Motor neuron (in vitro differentiated cells): ENCODE measurements at regions not wholly inside any gene's neighbourhood (a gene's known extent, or its start where the extent isn't known, plus 50 kb on each side); places are given as distances from the start of the nearest gene placed in this dataset.
"Not testable (repeated sequence)": the region's sequence is repeated elsewhere in the genome, so short reads cannot be mapped to it uniquely, and the experiment has no call there.

ENCODE experiments used
- ATAC-seq, 8 experiments: fragments of 200-7000 bp; cut with Tn5 transposase; replicated peaks in 6 of 8; 2 replicates each; pipeline ENCODE4 v1.8.0; 2021; ENCODE audit warnings: mild to moderate bottlenecking in 8 of 8, moderate library complexity in 8 of 8
- H3K27ac ChIP-seq, 2 donors: fragments of 250-450 bp; sonication (Bioruptor Pico); 2 replicates each; pipeline ENCODE4 v1.9.0; 2021; ENCODE audit warnings: antibody characterized with exemption in 2 of 2, mild to moderate bottlenecking in 2 of 2, moderate library complexity in 1 of 2
- H3K4me1 ChIP-seq, 2 donors: fragments of 250-450 bp; sonication (Bioruptor Pico); replicated peaks in 1 of 2; 2 replicates each; pipeline ENCODE4 v1.6.1; 2021; ENCODE audit warnings: antibody characterized with exemption in 2 of 2, mild to moderate bottlenecking in 2 of 2, moderate library complexity in 1 of 2
- H3K4me3 ChIP-seq, 5 donors: fragments of 250-450 bp; sonication (Bioruptor Pico); 2 replicates each; pipeline ENCODE4 v1.9.0; 2021; ENCODE audit warnings: antibody characterized with exemption in 5 of 5, mild to moderate bottlenecking in 5 of 5, moderate library complexity in 4 of 5
- WGBS, 10 experiments: fragments of 450-650 bp; shearing (Covaris generic); methylation state at CpG; one replicate each; pipeline ENCODE4 v1.0.0; 2022; 5-methylcytosine and 5-hydroxymethylcytosine counted together
- in situ Hi-C, 9 experiments: fragments of 400-800 bp; cut with MboI; loops; one replicate each; pipeline ENCODE4 v1.15.0; 2021; ENCODE audit warnings: low sequenced_read_pairs in 9 of 9, low pct_unique_long_range_greater_than_20kb in 2 of 9; ENCODE audit not compliant: unreplicated experiment in 9 of 9

GRCh38 chr1:199064971-199065370 is 426.1 kb downstream of the PTPRC start:
- Histone ChIP-seq H3K27ac (no peak overlapping the region), H3K4me3 (no peak overlapping the region), H3K4me1 (no peaks in the 10 kb centered on the region)
- WGBS, 10 experiments = 60 to 100% (median 97%) methylated on average over 1 of the region's 1 CpG; no CpG with 5 or more reads in 2 of the 10 experiments
- in situ Hi-C loops = no loop called here
- ATAC-seq = no peak

- in situ Hi-C loops = no loop called here
- Histone ChIP-seq H3K27ac (no peak overlapping the region), H3K4me3 (no peak overlapping the region), H3K4me1 (no peaks in the 10 kb centered on the region)
- WGBS, 10 experiments = 42 to 100% (median 92%) methylated on average over 2 of the region's 2 CpGs
- no peak for ATAC-seq
Measured at GRCh38 chr1:199067483-199067882, 428.6 kb downstream of the PTPRC start.

- in situ Hi-C loops = no loop called here
- WGBS, 10 experiments = 51 to 100% (median 93%) methylated on average over 2 of the region's 2 CpGs
- no peak overlapping the region for H3K27ac ChIP-seq
- no peak overlapping the region for H3K4me3 ChIP-seq
- no peak for ATAC-seq
- no peaks in the 10 kb centered on the region for H3K4me1 ChIP-seq
Measured at GRCh38 chr1:199071080-199071479, 432.2 kb downstream of the PTPRC start.

GRCh38 chr1:199073166-199073565 is 434.3 kb downstream of the PTPRC start:
- no peak for ATAC-seq
- Histone ChIP-seq H3K4me3 (no peak overlapping the region), H3K27ac (no peak overlapping the region), H3K4me1 (no peaks in the 10 kb centered on the region)
- WGBS, 10 experiments = 13 to 100% (median 100%) methylated on average over 1 of the region's 1 CpG
- in situ Hi-C loops = no loop called here

GRCh38 chr1:199075792-199076191 is 437.0 kb downstream of the PTPRC start:
- H3K4me3 ChIP-seq = no peak overlapping the region
- in situ Hi-C loops = no loop called here
- no peaks in the 10 kb centered on the region for H3K4me1 ChIP-seq
- H3K27ac ChIP-seq = no peak overlapping the region
- no peak for ATAC-seq
- 50 to 100% (median 93%) methylated on average over 2 of the region's 2 CpGs; no CpG with 5 or more reads in 5 of the 10 experiments for WGBS, 10 experiments

- H3K4me1 ChIP-seq = peaks cover 0 to 4% of the 10 kb centered on the region in 2 donors
- H3K4me3 ChIP-seq = no peak overlapping the region
- in situ Hi-C loops = no loop called here
- no peak overlapping the region for H3K27ac ChIP-seq
- 0 to 100% (median 67%) methylated on average over 1 of the region's 1 CpG; no CpG with 5 or more reads in 1 of the 10 experiments for WGBS, 10 experiments
- no peak for ATAC-seq
Measured at GRCh38 chr1:199079994-199080393, 441.2 kb downstream of the PTPRC start.

GRCh38 chr1:199081739-199082138 is 442.9 kb downstream of the PTPRC start:
- Histone ChIP-seq H3K4me1 (peaks cover 0 to 4% of the 10 kb centered on the region in 2 donors), H3K27ac (no peak overlapping the region), H3K4me3 (no peak overlapping the region)
- in situ Hi-C loops = no loop called here
- no peak for ATAC-seq

- H3K4me1 ChIP-seq = peaks cover 0 to 4% of the 10 kb centered on the region in 2 donors
- 48 to 100% (median 92%) methylated on average over 2 to 5 of the region's 5 CpGs for WGBS, 10 experiments
- H3K27ac ChIP-seq = no peak overlapping the region
- H3K4me3 ChIP-seq = no peak overlapping the region
- in situ Hi-C loops = no loop called here
- ATAC-seq = no peak
Measured at GRCh38 chr1:199082778-199083389, 444.0 kb downstream of the PTPRC start.

- no peak for ATAC-seq
- Histone ChIP-seq H3K27ac (no peak overlapping the region), H3K4me1 (peaks cover 0 to 4% of the 10 kb centered on the region in 2 donors), H3K4me3 (no peak overlapping the region)
- in situ Hi-C loops = no loop called here
Measured at GRCh38 chr1:199083680-199084079, 444.8 kb downstream of the PTPRC start.

GRCh38 chr1:199084293-199084692 is 445.5 kb downstream of the PTPRC start:
- Histone ChIP-seq H3K27ac (no peak overlapping the region), H3K4me1 (peaks cover 0 to 4% of the 10 kb centered on the region in 2 donors), H3K4me3 (no peak overlapping the region)
- in situ Hi-C loops = no loop called here
- ATAC-seq = peak in 2 of 8 experiments; percentile 45 to 83
- 14 to 100% (median 81%) methylated on average over 1 of the region's 1 CpG; no CpG with 5 or more reads in 2 of the 10 experiments for WGBS, 10 experiments

GRCh38 chr1:199085903-199086302 is 447.1 kb downstream of the PTPRC start:
- Histone ChIP-seq H3K27ac (no peak overlapping the region), H3K4me1 (peaks cover 0 to 4% of the 10 kb centered on the region in 2 donors), H3K4me3 (no peak overlapping the region)
- in situ Hi-C loops = no loop called here
- ATAC-seq = no peak
- WGBS, 10 experiments = 50 to 100% (median 85%) methylated on average over 2 to 4 of the region's 4 CpGs; no CpG with 5 or more reads in 2 of the 10 experiments

- H3K4me3 ChIP-seq = no peak overlapping the region
- in situ Hi-C loops = no loop called here
- H3K27ac ChIP-seq = no peak overlapping the region
- no peak for ATAC-seq
- H3K4me1 ChIP-seq = peaks cover 0 to 4% of the 10 kb centered on the region in 2 donors
- whole genome bisulfite sequencing, 10 experiments = 86 to 100% (median 97%) methylated on average over 2 of the region's 2 CpGs
Measured at GRCh38 chr1:199087144-199087543, 448.3 kb downstream of the PTPRC start.

- in situ Hi-C loops = no loop called here
- 0 to 100% (median 71%) methylated on average over 1 to 3 of the region's 3 CpGs for WGBS, 10 experiments
- peaks cover 0 to 3% of the 10 kb centered on the region in 2 donors for H3K4me1 ChIP-seq
- H3K4me3 ChIP-seq = no peak overlapping the region
- no peak for ATAC-seq
- H3K27ac ChIP-seq = no peak overlapping the region
Measured at GRCh38 chr1:199089393-199090122, 450.7 kb downstream of the PTPRC start.

GRCh38 chr1:199095628-199096027 is 456.8 kb downstream of the PTPRC start:
- H3K4me1 ChIP-seq, H3K4me3 ChIP-seq, H3K27ac ChIP-seq, in situ Hi-C loops, ATAC-seq: not testable (repeated sequence)
- 50 to 100% (median 92%) methylated on average over 1 of the region's 1 CpG; no CpG with 5 or more reads in 6 of the 10 experiments for WGBS, 10 experiments
